ENCODE measurements at regions not wholly inside any gene's neighbourhood (a gene's known extent, or its start where the extent isn't known, plus 50 kb on each side); places are given as distances from the start of the nearest gene placed in this dataset.
"Not testable (repeated sequence)": the region's sequence is repeated elsewhere in the genome, so short reads cannot be mapped to it uniquely, and the experiment has no call there.

- intact Hi-C loops (cut with DNase I) = no loop called here
- no peak for DNase-seq (ENCODE audit: low spot score)
Measured at GRCh38 chr9:31753756-31754155, 630.7 kb upstream of the ACO1 start.

- intact Hi-C loops (cut with DNase I) = no loop called here
- no peak for DNase-seq (ENCODE audit: low spot score)
Measured at GRCh38 chr9:31759703-31760102, 624.7 kb upstream of the ACO1 start.

GRCh38 chr9:31774021-31774420, 610.4 kb upstream of the ACO1 start:
- intact Hi-C loops (cut with DNase I); DNase-seq (ENCODE audit: low spot score): not testable (repeated sequence)

- intact Hi-C loops (cut with DNase I) = no loop called here
- no peak for DNase-seq (ENCODE audit: low spot score)
Measured at GRCh38 chr9:31774571-31774970, 609.9 kb upstream of the ACO1 start.

GRCh38 chr9:31776471-31776870, 608.0 kb upstream of the ACO1 start:
- no peak for DNase-seq (ENCODE audit: low spot score)
- intact Hi-C loops (cut with DNase I) = no loop called here

- intact Hi-C loops (cut with DNase I) = no loop called here
- no peak for DNase-seq (ENCODE audit: low spot score)
Measured at GRCh38 chr9:31783491-31783890, 601.0 kb upstream of the ACO1 start.

- no peak for DNase-seq (ENCODE audit: low spot score)
- intact Hi-C loops (cut with DNase I) = loop anchor here in 1 of 2 donors (1.0 kb wide), 1 partner anchor 46 kb away; no protein-coding TSS in a partner anchor
Measured at GRCh38 chr9:31790720-31791119, 593.7 kb upstream of the ACO1 start.

GRCh38 chr9:31799953-31800609, 584.4 kb upstream of the ACO1 start:
- intact Hi-C loops (cut with DNase I) = no loop called here
- no peak for DNase-seq (ENCODE audit: low spot score)

- no peak for DNase-seq (ENCODE audit: low spot score)
- intact Hi-C loops (cut with DNase I) = no loop called here
Measured at GRCh38 chr9:31807574-31808256, 576.7 kb upstream of the ACO1 start.

- intact Hi-C loops (cut with DNase I) = no loop called here
- DNase-seq (ENCODE audit: low spot score) = no peak
Measured at GRCh38 chr9:31808766-31809165, 575.7 kb upstream of the ACO1 start.

GRCh38 chr9:31820426-31820825, 564.0 kb upstream of the ACO1 start:
- DNase-seq (ENCODE audit: low spot score) = no peak

GRCh38 chr9:31821583-31821982, 562.9 kb upstream of the ACO1 start:
- DNase-seq (ENCODE audit: low spot score) = no peak
- intact Hi-C loops (cut with DNase I) = no loop called here

More at GRCh38 chr9:31820426-31820825, 564.0 kb upstream of the ACO1 start:
- intact Hi-C loops (cut with DNase I) = no loop called here

- no peak for DNase-seq (ENCODE audit: low spot score)
- intact Hi-C loops (cut with DNase I) = no loop called here
Measured at GRCh38 chr9:31823365-31823764, 561.1 kb upstream of the ACO1 start.

- no peak for DNase-seq (ENCODE audit: low spot score)
- intact Hi-C loops (cut with DNase I) = no loop called here
Measured at GRCh38 chr9:31824860-31825259, 559.6 kb upstream of the ACO1 start.

GRCh38 chr9:31837211-31837610, 547.2 kb upstream of the ACO1 start:
- no peak for DNase-seq (ENCODE audit: low spot score)
- intact Hi-C loops (cut with DNase I) = no loop called here

- DNase-seq (ENCODE audit: low spot score) = no peak
- intact Hi-C loops (cut with DNase I) = no loop called here
Measured at GRCh38 chr9:31839273-31839672, 545.2 kb upstream of the ACO1 start.

GRCh38 chr9:31840702-31841101, 543.7 kb upstream of the ACO1 start:
- DNase-seq (ENCODE audit: low spot score) = no peak
- intact Hi-C loops (cut with DNase I) = no loop called here

- no peak for DNase-seq (ENCODE audit: low spot score)
- intact Hi-C loops (cut with DNase I) = no loop called here
Measured at GRCh38 chr9:31847963-31848362, 536.5 kb upstream of the ACO1 start.

- intact Hi-C loops (cut with DNase I) = no loop called here
- DNase-seq (ENCODE audit: low spot score) = no peak
Measured at GRCh38 chr9:31848505-31849285, 535.7 kb upstream of the ACO1 start.

- intact Hi-C loops (cut with DNase I) = no loop called here
- DNase-seq (ENCODE audit: low spot score) = no peak
Measured at GRCh38 chr9:31854187-31854586, 530.3 kb upstream of the ACO1 start.

Measured in posterior vena cava (tissue), 2 donors.